Panc1 (cell line): ENCODE measurements at regions not wholly inside any gene's neighbourhood (a gene's known extent, or its start where the extent isn't known, plus 50 kb on each side); places are given as distances from the start of the nearest gene placed in this dataset.

Experiments used
- CTCF ChIP-seq: fragments of 450-650 bp; IDR thresholded peaks from 2 replicates; pipeline ENCODE4 v1.5.1; 2017; ENCODE audit warnings: mild to moderate bottlenecking
- POLR2AphosphoS5 ChIP-seq: IDR thresholded peaks from 2 replicates; pipeline ENCODE4 v1.6.1; 2012; ENCODE audit warnings: mild to moderate bottlenecking, low read depth, low read length, moderate library complexity
- REST ChIP-seq, 2 experiments: IDR thresholded peaks; 2 replicates each; pipeline ENCODE4 v1.6.1; 2011 to 2012; ENCODE audit warnings: low read depth in 2 of 2, control low read depth in 1 of 2, low read length in 1 of 2, mild to moderate bottlenecking in 1 of 2, moderate library complexity in 1 of 2; ENCODE audit not compliant: insufficient read depth in 1 of 2
- SIN3A ChIP-seq: IDR thresholded peaks from 2 replicates; pipeline ENCODE4 v1.6.1; 2012; ENCODE audit warnings: low read depth, mild to moderate bottlenecking, low read length, moderate library complexity, borderline replicate concordance; ENCODE audit not compliant: insufficient read depth
- TCF7L2 ChIP-seq: IDR thresholded peaks from 2 replicates; pipeline ENCODE4 v1.6.1; 2011; ENCODE audit warnings: mild to moderate bottlenecking, low read depth, low read length, inconsistent platforms

GRCh38 chr14:32011225-32011624 lies 65.9 kb upstream of the ARHGAP5 start:
- TF ChIP-seq CTCF (no peak), POLR2AphosphoS5 (no peak), REST (IDR thresholded peaks at IDR 0.05; ENCODE audit: insufficient read depth in 1 of 2, low read depth in 2 of 2, low read length in 1 of 2) (no peak), SIN3A (no peak), TCF7L2 (no peak)
